H1 (cell line): ENCODE measurements at regions not wholly inside any gene's neighbourhood (a gene's known extent, or its start where the extent isn't known, plus 50 kb on each side); places are given as distances from the start of the nearest gene placed in this dataset.

Experiments
- CTCF ChIA-PET: fragments of 300-600 bp; sonication (Branson Sonifier 250); formaldehyde crosslinking; loops from one replicate; lab custom pipeline; 2021; ENCODE audit not compliant: partially characterized antibody; lab: Charles Lee
- POLR2A ChIA-PET: fragments of 300-600 bp; sonication (Branson Sonifier 250); formaldehyde crosslinking; loops from one replicate; lab custom pipeline; 2021; ENCODE audit warnings: inconsistent platforms; ENCODE audit not compliant: partially characterized antibody; lab: Charles Lee
- DNase-seq, 2 experiments: peaks; one replicate each; pipeline versions ENCODE4 v3.0.0 to v3.0.0-alpha.2; 2010 to 2022; ENCODE audit warnings: low spot score in 2 of 2, low read depth in 1 of 2, mixed read lengths in 1 of 2
- FAIRE-seq: peaks from 2 replicates; lab custom pipeline; 2011; peaks lifted over from hg19 to GRCh38; lab: Jason Lieb, UNC
- H2AFZ ChIP-seq: 2 replicates; pipeline ENCODE4 v1.8.1; 2012; ENCODE audit warnings: low read length, inconsistent platforms
- H2AK5ac ChIP-seq: 2 replicates; pipeline ENCODE4 v1.6.1; 2013; ENCODE audit warnings: low read depth, low read length
- H2BK120ac ChIP-seq: replicated peaks from 2 replicates; pipeline ENCODE3; 2013; ENCODE audit warnings: low read depth, low read length, inconsistent platforms
- H2BK12ac ChIP-seq: 2 replicates; pipeline ENCODE4 v1.6.1; 2013; ENCODE audit warnings: low read depth, low read length
- H2BK15ac ChIP-seq: 2 replicates; pipeline ENCODE4 v1.6.1; 2013; ENCODE audit warnings: low read length
- H2BK20ac ChIP-seq: 2 replicates; pipeline ENCODE4 v1.6.1; 2013; ENCODE audit warnings: low read length
- H2BK5ac ChIP-seq: 2 replicates; pipeline ENCODE4 v1.6.1; 2013; ENCODE audit warnings: low read depth, low read length
- H3K14ac ChIP-seq: 2 replicates; pipeline ENCODE4 v1.6.1; 2013; ENCODE audit warnings: inconsistent platforms; ENCODE audit not compliant: insufficient read length
- H3K18ac ChIP-seq: 2 replicates; pipeline ENCODE4 v1.6.1; 2013; ENCODE audit warnings: low read length; ENCODE audit errors: extremely low read depth
- H3K23ac ChIP-seq: 2 replicates; pipeline ENCODE4 v1.6.1; 2013; ENCODE audit warnings: inconsistent platforms; ENCODE audit not compliant: insufficient read length
- H3K23me2 ChIP-seq: 2 replicates; pipeline ENCODE4 v1.6.1; 2013; ENCODE audit warnings: low read depth, low read length
- H3K27ac ChIP-seq: 2 replicates; pipeline ENCODE4 v1.6.1; 2011; ENCODE audit warnings: low read depth, low read length, inconsistent platforms
- H3K27me3 ChIP-seq, 4 experiments: replicated peaks in 1 of 4; 1 replicate in 1 of 4; 2 replicates in 3 of 4; pipeline versions ENCODE4 v1.6.1 to v1.8.1; 2011 to 2013; ENCODE audit warnings: low read length in 3 of 4, mild to moderate bottlenecking in 3 of 4, inconsistent platforms in 2 of 4, mixed read lengths in 2 of 4, moderate library complexity in 1 of 4; ENCODE audit not compliant: control insufficient read depth in 3 of 4, insufficient read depth in 3 of 4; ENCODE audit errors: extremely low read depth in 1 of 4
- H3K36me3 ChIP-seq, 4 experiments: 2 replicates each; pipeline versions ENCODE4 v1.6.1 to v1.8.1; 2011 to 2013; ENCODE audit warnings: mild to moderate bottlenecking in 4 of 4, low read length in 3 of 4, moderate library complexity in 2 of 4, control low read depth in 1 of 4, inconsistent platforms in 1 of 4; ENCODE audit not compliant: insufficient read depth in 4 of 4, control insufficient read depth in 2 of 4
- H3K4ac ChIP-seq: replicated peaks from 2 replicates; pipeline ENCODE3; 2013; ENCODE audit warnings: low read length, low read depth, mixed read lengths, inconsistent platforms; ENCODE audit not compliant: insufficient read length
- H3K4me1 ChIP-seq, 4 experiments: replicated peaks in 1 of 4; 1 replicate in 1 of 4; 2 replicates in 3 of 4; pipeline versions ENCODE4 v1.6.1 to v1.8.1; 2011 to 2013; ENCODE audit warnings: low read length in 3 of 4, inconsistent platforms in 2 of 4, mixed read lengths in 1 of 4; ENCODE audit not compliant: insufficient read depth in 4 of 4, control insufficient read depth in 3 of 4
- H3K4me2 ChIP-seq, 2 experiments: 2 replicates each; pipeline versions ENCODE4 v1.6.1 to v1.8.1; 2011 to 2013; ENCODE audit warnings: low read depth in 2 of 2, low read length in 2 of 2, control low read depth in 1 of 2, inconsistent platforms in 1 of 2, mild to moderate bottlenecking in 1 of 2; ENCODE audit not compliant: insufficient read depth in 1 of 2
- H3K4me3 ChIP-seq, 4 experiments: fragments of 200-600, 300-600 bp in 1 of 4; sonication (generic), shearing (Covaris generic), sonication (Bioruptor Twin) in 1 of 4; 2 replicates each; pipeline versions ENCODE4 v1.5.1 to v1.8.1; 2011 to 2016; ENCODE audit warnings: low read length in 4 of 4, low read depth in 3 of 4, control low read depth in 2 of 4, inconsistent platforms in 2 of 4, mild to moderate bottlenecking in 2 of 4, mixed read lengths in 1 of 4, moderate library complexity in 1 of 4; ENCODE audit not compliant: insufficient read depth in 2 of 4; ENCODE audit errors: extremely low read depth in 1 of 4
- H3K56ac ChIP-seq: replicated peaks from 2 replicates; pipeline ENCODE3; 2013; ENCODE audit warnings: low read depth, mild to moderate bottlenecking, mixed read lengths, low read length, inconsistent platforms; ENCODE audit not compliant: insufficient read length
- H3K79me1 ChIP-seq: 2 replicates; pipeline ENCODE4 v1.6.1; 2013; ENCODE audit warnings: low read depth, low read length, control low read depth
- H3K79me2 ChIP-seq, 2 experiments: 2 replicates each; pipeline versions ENCODE4 v1.6.1 to v1.8.1; 2012 to 2013; ENCODE audit warnings: low read length in 2 of 2, mild to moderate bottlenecking in 2 of 2, inconsistent platforms in 1 of 2; ENCODE audit not compliant: insufficient read depth in 2 of 2, control insufficient read depth in 1 of 2
- H3K9ac ChIP-seq, 4 experiments: replicated peaks in 1 of 4; 1 replicate in 1 of 4; 2 replicates in 3 of 4; pipeline versions ENCODE4 v1.6.1 to v1.8.1; 2011 to 2013; ENCODE audit warnings: low read depth in 3 of 4, low read length in 3 of 4, control low read depth in 2 of 4, mild to moderate bottlenecking in 2 of 4, moderate library complexity in 2 of 4, inconsistent platforms in 1 of 4; ENCODE audit errors: extremely low read depth in 1 of 4
- H3K9me3 ChIP-seq, 2 experiments: 2 replicates each; pipeline versions ENCODE4 v1.6.1 to v1.8.1; 2012 to 2013; ENCODE audit warnings: mild to moderate bottlenecking in 2 of 2, moderate library complexity in 2 of 2, control low read depth in 1 of 2, inconsistent platforms in 1 of 2, low read depth in 1 of 2, low read length in 1 of 2, mixed read lengths in 1 of 2; ENCODE audit not compliant: insufficient read depth in 2 of 2
- H4K20me1 ChIP-seq, 2 experiments: replicated peaks in 1 of 2; 2 replicates each; pipeline versions ENCODE3 to v1.8.1; 2011 to 2013; ENCODE audit warnings: inconsistent platforms in 2 of 2, low read length in 2 of 2, mild to moderate bottlenecking in 1 of 2; ENCODE audit not compliant: insufficient read depth in 2 of 2, control insufficient read depth in 1 of 2
- H4K5ac ChIP-seq: 2 replicates; pipeline ENCODE4 v1.6.1; 2013; ENCODE audit warnings: low read length, low read depth, mixed read lengths, inconsistent platforms; ENCODE audit not compliant: insufficient read length
- H4K8ac ChIP-seq: 2 replicates; pipeline ENCODE4 v1.8.0; 2013; ENCODE audit warnings: mild to moderate bottlenecking, moderate library complexity, low read length, inconsistent platforms; ENCODE audit not compliant: insufficient read depth; ENCODE audit errors: extremely low read depth
- H4K91ac ChIP-seq: replicated peaks from 2 replicates; pipeline ENCODE3; 2013; ENCODE audit warnings: low read length, mixed read lengths, inconsistent platforms; ENCODE audit not compliant: insufficient read length
- CBX5 ChIP-seq: fragments of 300-800, 300-1000 bp; sonication (generic); IDR thresholded peaks from 2 replicates; pipeline ENCODE4 v1.7.1; 2016; ENCODE audit warnings: antibody characterized with exemption, low read length, low read depth
- EP300 ChIP-seq, 2 experiments: IDR thresholded peaks; 1 replicate in 1 of 2; 2 replicates in 1 of 2; pipeline ENCODE4 v1.6.1; 2011 to 2012; ENCODE audit warnings: low read depth in 2 of 2, low read length in 2 of 2, mild to moderate bottlenecking in 2 of 2, borderline replicate concordance in 1 of 2, inconsistent platforms in 1 of 2, moderate library complexity in 1 of 2
- EZH2 ChIP-seq: fragments of 200-600 bp; sonication (generic); IDR thresholded peaks from 2 replicates; pipeline ENCODE4 v1.7.1; 2012; ENCODE audit warnings: low read depth, mild to moderate bottlenecking, moderate library complexity, low read length, inconsistent platforms; ENCODE audit not compliant: severe bottlenecking
- GTF2F1 ChIP-seq: IDR thresholded peaks from 2 replicates; pipeline ENCODE4 v1.6.1; 2012; ENCODE audit warnings: low read depth, low read length, improper control_type of control experiment, borderline replicate concordance
- NANOG ChIP-seq: IDR thresholded peaks from 2 replicates; pipeline ENCODE4 v1.6.1; 2011; ENCODE audit warnings: low read length, low read depth, mild to moderate bottlenecking, inconsistent platforms; ENCODE audit not compliant: insufficient read depth, poor library complexity, severe bottlenecking
- RNF2 ChIP-seq: fragments of 200-900, 300-1000 bp; sonication (generic); IDR thresholded peaks from 2 replicates; pipeline ENCODE4 v1.7.1; 2016; ENCODE audit warnings: borderline replicate concordance, low read depth, mild to moderate bottlenecking, antibody characterized with exemption, low read length; ENCODE audit not compliant: poor library complexity, severe bottlenecking; ENCODE audit errors: missing control alignments
- SIN3A ChIP-seq, 2 experiments: IDR thresholded peaks in 1 of 2; conservative IDR thresholded peaks in 1 of 2; 2 replicates each; pipeline ENCODE4 v1.6.1; 2011 to 2012; ENCODE audit warnings: low read length in 2 of 2, improper control_type of control experiment in 1 of 2, low read depth in 1 of 2, mild to moderate bottlenecking in 1 of 2
- SIRT6 ChIP-seq: IDR thresholded peaks from one replicate; pipeline ENCODE4 v1.7.1; 2012; ENCODE audit warnings: low read length, inconsistent platforms
- SP4 ChIP-seq: IDR thresholded peaks from 2 replicates; pipeline ENCODE4 v1.6.1; 2012; ENCODE audit warnings: low read length, inconsistent platforms
- TCF12 ChIP-seq: IDR thresholded peaks from 2 replicates; pipeline ENCODE4 v1.6.1; 2011; ENCODE audit warnings: low read depth, mild to moderate bottlenecking, low read length
- WGBS, 2 experiments: shearing (Covaris generic) in 1 of 2; methylation state at CpG; one replicate each; pipeline versions ENCODE4 v1.1.6 to v1.1.7; 2013 to 2015; ENCODE audit warnings: low lambda C conversion rate in 2 of 2, mixed read lengths in 2 of 2, inconsistent platforms in 1 of 2, low coverage in 1 of 2, missing lambda C conversion rate in 1 of 2; ENCODE audit not compliant: insufficient replicate concordance in 2 of 2, insufficient coverage in 1 of 2, insufficient read length in 1 of 2; ENCODE audit errors: extremely low coverage in 1 of 2, missing lambda C conversion rate in 1 of 2; 5-methylcytosine and 5-hydroxymethylcytosine counted together
- TF ChIP-seq, protein P1 (sequence below): IDR thresholded peaks from 2 replicates; pipeline ENCODE4 v1.6.1; 2012; ENCODE audit warnings: low read length, inconsistent platforms

DNA sequence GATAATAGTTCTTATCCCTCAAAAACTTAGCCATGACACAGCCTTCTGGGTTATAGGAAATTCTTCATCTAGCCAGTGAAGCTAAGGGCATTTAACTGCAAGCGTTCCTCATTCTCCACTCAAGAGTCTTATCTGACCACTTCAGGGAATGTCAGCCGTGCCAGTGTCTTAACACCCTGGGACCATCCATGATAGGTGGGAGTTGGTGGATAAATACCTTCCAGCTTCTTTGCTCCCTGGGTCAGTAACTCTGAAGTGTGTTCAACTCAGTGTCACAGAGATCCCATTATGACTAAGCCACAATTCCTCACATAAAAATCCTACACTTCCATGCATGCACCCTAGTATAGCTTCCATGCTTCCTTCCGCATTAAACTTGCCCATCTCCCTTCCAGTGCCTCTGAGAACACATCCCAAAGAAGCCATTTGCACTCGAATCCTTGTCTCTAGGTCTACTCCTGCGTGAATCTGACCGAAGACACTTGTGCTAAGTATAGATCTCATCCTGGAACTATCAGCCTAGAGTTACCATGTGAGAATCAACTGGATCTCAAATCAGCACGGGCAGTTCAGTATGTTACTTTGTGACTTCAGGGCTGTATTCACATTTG is 264.3 kb upstream of the MAF start:
- WGBS, 2 experiments = 87% methylated on average over 7 of the region's 7 CpGs; no CpG with 5 or more reads in 1 of the 2 experiments
- POLR2A ChIA-PET = no interaction called here
- H3K27me3 ChIP-seq = no peaks in the 10 kb centered on the region
- H3K4me2 ChIP-seq = no peak overlapping the region
- CTCF ChIA-PET = no interaction called here
- no peaks in the 10 kb centered on the region for H3K23me2 ChIP-seq
- H4K8ac ChIP-seq = no peak overlapping the region
- no peak overlapping the region for H2BK5ac ChIP-seq
- H2BK15ac ChIP-seq = no peak overlapping the region
- H3K18ac ChIP-seq = no peak overlapping the region
- no peak for FAIRE-seq
- H3K79me2 ChIP-seq = no peaks in the 10 kb centered on the region
- no peak overlapping the region for H2BK20ac ChIP-seq
- no peak overlapping the region for H2BK12ac ChIP-seq
- no peak overlapping the region for H3K27ac ChIP-seq
- no peak overlapping the region for H3K56ac ChIP-seq
- no peak overlapping the region for H3K4me3 ChIP-seq
- H3K14ac ChIP-seq = no peak overlapping the region
- H3K79me1 ChIP-seq = no peaks in the 10 kb centered on the region
- H4K5ac ChIP-seq = no peak overlapping the region
- H3K9ac ChIP-seq = no peak overlapping the region
- no peak overlapping the region for H4K91ac ChIP-seq
- no peak overlapping the region for H2BK120ac ChIP-seq
- no peaks in the 10 kb centered on the region for H3K36me3 ChIP-seq
- no peak overlapping the region for H2AFZ ChIP-seq
- no peak overlapping the region for H3K4ac ChIP-seq
- H4K20me1 ChIP-seq = no peaks in the 10 kb centered on the region
- no peak for DNase-seq
- no peak overlapping the region for H2AK5ac ChIP-seq
- H3K9me3 ChIP-seq = no peaks in the 10 kb centered on the region
- no peak overlapping the region for H3K23ac ChIP-seq
- H3K4me1 ChIP-seq = no peaks in the 10 kb centered on the region
- TF ChIP-seq SIN3A (conservative IDR thresholded peaks at IDR 0.05 in 1 of 2, IDR thresholded peaks at IDR 0.05 in 1 of 2; ENCODE audit: low read depth in 1 of 2, low read length in 2 of 2) (no peak), EZH2 (no peak), EP300 (IDR thresholded peaks at IDR 0.05; ENCODE audit: borderline replicate concordance in 1 of 2, low read depth in 2 of 2, low read length in 2 of 2) (no peak), SIRT6 (no peak), NANOG (no peak), CBX5 (no peak), GTF2F1 (no peak), TCF12 (no peak), RNF2 (no peak), SP4 (no peak)
- TF ChIP-seq, protein P1, sequence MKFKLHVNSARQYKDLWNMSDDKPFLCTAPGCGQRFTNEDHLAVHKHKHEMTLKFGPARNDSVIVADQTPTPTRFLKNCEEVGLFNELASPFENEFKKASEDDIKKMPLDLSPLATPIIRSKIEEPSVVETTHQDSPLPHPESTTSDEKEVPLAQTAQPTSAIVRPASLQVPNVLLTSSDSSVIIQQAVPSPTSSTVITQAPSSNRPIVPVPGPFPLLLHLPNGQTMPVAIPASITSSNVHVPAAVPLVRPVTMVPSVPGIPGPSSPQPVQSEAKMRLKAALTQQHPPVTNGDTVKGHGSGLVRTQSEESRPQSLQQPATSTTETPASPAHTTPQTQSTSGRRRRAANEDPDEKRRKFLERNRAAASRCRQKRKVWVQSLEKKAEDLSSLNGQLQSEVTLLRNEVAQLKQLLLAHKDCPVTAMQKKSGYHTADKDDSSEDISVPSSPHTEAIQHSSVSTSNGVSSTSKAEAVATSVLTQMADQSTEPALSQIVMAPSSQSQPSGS = no peak
